LoVo (cell line): ENCODE measurements at regions not wholly inside any gene's neighbourhood (a gene's known extent, or its start where the extent isn't known, plus 50 kb on each side); places are given as distances from the start of the nearest gene placed in this dataset.
"Not testable (repeated sequence)": the region's sequence is repeated elsewhere in the genome, so short reads cannot be mapped to it uniquely, and the experiment has no call there.

Experiments used
- DNase-seq: peaks from one replicate; pipeline ENCODE4 v3.0.0-alpha.2; 2016; ENCODE audit warnings: low spot score

GRCh38 chr9:135173066-135173465 is 85.6 kb downstream of the OLFM1 start:
- no peak for DNase-seq

GRCh38 chr9:135174248-135174647 is 86.8 kb downstream of the OLFM1 start:
- DNase-seq: no peak

GRCh38 chr9:135174981-135175380 is 87.5 kb downstream of the OLFM1 start:
- DNase-seq: no peak

GRCh38 chr9:135176284-135176683 is 88.8 kb downstream of the OLFM1 start:
- DNase-seq: no peak

- DNase-seq: not testable (repeated sequence)
Observed at GRCh38 chr9:135177562-135177961, 90.1 kb downstream of the OLFM1 start.

GRCh38 chr9:135178498-135178897 is 91.0 kb downstream of the OLFM1 start:
- DNase-seq: no peak

GRCh38 chr9:135179041-135179440 is 91.6 kb downstream of the OLFM1 start:
- DNase-seq: no peak

- no peak for DNase-seq
Observed at GRCh38 chr9:135179976-135180375, 92.5 kb downstream of the OLFM1 start.

GRCh38 chr9:135180586-135180985 is 93.1 kb downstream of the OLFM1 start:
- no peak for DNase-seq

GRCh38 chr9:135181336-135181735 is 93.9 kb downstream of the OLFM1 start:
- no peak for DNase-seq

- DNase-seq: not testable (repeated sequence)
Observed at GRCh38 chr9:135181841-135182240, 94.4 kb downstream of the OLFM1 start.

GRCh38 chr9:135183069-135183468 is 95.6 kb downstream of the OLFM1 start:
- DNase-seq: no peak

- no peak for DNase-seq
Observed at GRCh38 chr9:135183528-135184180, 96.2 kb downstream of the OLFM1 start.

GRCh38 chr9:135184181-135185053 is 96.9 kb downstream of the OLFM1 start:
- no peak for DNase-seq

- no peak for DNase-seq
Observed at GRCh38 chr9:135185060-135185459, 97.6 kb downstream of the OLFM1 start.

GRCh38 chr9:135186248-135187164 is 99.0 kb downstream of the OLFM1 start:
- DNase-seq: no peak

- no peak for DNase-seq
Observed at GRCh38 chr9:135187365-135187764, 99.9 kb downstream of the OLFM1 start.

GRCh38 chr9:135188681-135189151 is 101.2 kb downstream of the OLFM1 start:
- DNase-seq: no peak

GRCh38 chr9:135189497-135189896 is 102.0 kb downstream of the OLFM1 start:
- DNase-seq: no peak

GRCh38 chr9:135190789-135191577 is 103.5 kb downstream of the OLFM1 start:
- DNase-seq: no peak

GRCh38 chr9:135192686-135193085 is 105.2 kb downstream of the OLFM1 start:
- no peak for DNase-seq
